H1 (cell line): ENCODE measurements at regions not wholly inside any gene's neighbourhood (a gene's known extent, or its start where the extent isn't known, plus 50 kb on each side); places are given as distances from the start of the nearest gene placed in this dataset.

Source experiments
- CTCF ChIA-PET: fragments of 300-600 bp; sonication (Branson Sonifier 250); formaldehyde crosslinking; loops from one replicate; lab custom pipeline; 2021; ENCODE audit not compliant: partially characterized antibody; lab: Charles Lee
- POLR2A ChIA-PET: fragments of 300-600 bp; sonication (Branson Sonifier 250); formaldehyde crosslinking; loops from one replicate; lab custom pipeline; 2021; ENCODE audit warnings: inconsistent platforms; ENCODE audit not compliant: partially characterized antibody; lab: Charles Lee
- DNase-seq, 2 experiments: peaks; one replicate each; pipeline versions ENCODE4 v3.0.0 to v3.0.0-alpha.2; 2010 to 2022; ENCODE audit warnings: low spot score in 2 of 2, low read depth in 1 of 2, mixed read lengths in 1 of 2
- FAIRE-seq: peaks from 2 replicates; lab custom pipeline; 2011; peaks lifted over from hg19 to GRCh38; lab: Jason Lieb, UNC
- H2AFZ ChIP-seq: 2 replicates; pipeline ENCODE4 v1.8.1; 2012; ENCODE audit warnings: low read length, inconsistent platforms
- H2AK5ac ChIP-seq: 2 replicates; pipeline ENCODE4 v1.6.1; 2013; ENCODE audit warnings: low read depth, low read length
- H2BK120ac ChIP-seq: replicated peaks from 2 replicates; pipeline ENCODE3; 2013; ENCODE audit warnings: low read depth, low read length, inconsistent platforms
- H2BK12ac ChIP-seq: 2 replicates; pipeline ENCODE4 v1.6.1; 2013; ENCODE audit warnings: low read depth, low read length
- H2BK15ac ChIP-seq: 2 replicates; pipeline ENCODE4 v1.6.1; 2013; ENCODE audit warnings: low read length
- H2BK20ac ChIP-seq: 2 replicates; pipeline ENCODE4 v1.6.1; 2013; ENCODE audit warnings: low read length
- H2BK5ac ChIP-seq: 2 replicates; pipeline ENCODE4 v1.6.1; 2013; ENCODE audit warnings: low read depth, low read length
- H3K14ac ChIP-seq: 2 replicates; pipeline ENCODE4 v1.6.1; 2013; ENCODE audit warnings: inconsistent platforms; ENCODE audit not compliant: insufficient read length
- H3K18ac ChIP-seq: 2 replicates; pipeline ENCODE4 v1.6.1; 2013; ENCODE audit warnings: low read length; ENCODE audit errors: extremely low read depth
- H3K23ac ChIP-seq: 2 replicates; pipeline ENCODE4 v1.6.1; 2013; ENCODE audit warnings: inconsistent platforms; ENCODE audit not compliant: insufficient read length
- H3K23me2 ChIP-seq: 2 replicates; pipeline ENCODE4 v1.6.1; 2013; ENCODE audit warnings: low read depth, low read length
- H3K27ac ChIP-seq: 2 replicates; pipeline ENCODE4 v1.6.1; 2011; ENCODE audit warnings: low read depth, low read length, inconsistent platforms
- H3K27me3 ChIP-seq, 4 experiments: replicated peaks in 1 of 4; 1 replicate in 1 of 4; 2 replicates in 3 of 4; pipeline versions ENCODE4 v1.6.1 to v1.8.1; 2011 to 2013; ENCODE audit warnings: low read length in 3 of 4, mild to moderate bottlenecking in 3 of 4, inconsistent platforms in 2 of 4, mixed read lengths in 2 of 4, moderate library complexity in 1 of 4; ENCODE audit not compliant: control insufficient read depth in 3 of 4, insufficient read depth in 3 of 4; ENCODE audit errors: extremely low read depth in 1 of 4
- H3K36me3 ChIP-seq, 4 experiments: 2 replicates each; pipeline versions ENCODE4 v1.6.1 to v1.8.1; 2011 to 2013; ENCODE audit warnings: mild to moderate bottlenecking in 4 of 4, low read length in 3 of 4, moderate library complexity in 2 of 4, control low read depth in 1 of 4, inconsistent platforms in 1 of 4; ENCODE audit not compliant: insufficient read depth in 4 of 4, control insufficient read depth in 2 of 4
- H3K4ac ChIP-seq: replicated peaks from 2 replicates; pipeline ENCODE3; 2013; ENCODE audit warnings: low read length, low read depth, mixed read lengths, inconsistent platforms; ENCODE audit not compliant: insufficient read length
- H3K4me1 ChIP-seq, 4 experiments: replicated peaks in 1 of 4; 1 replicate in 1 of 4; 2 replicates in 3 of 4; pipeline versions ENCODE4 v1.6.1 to v1.8.1; 2011 to 2013; ENCODE audit warnings: low read length in 3 of 4, inconsistent platforms in 2 of 4, mixed read lengths in 1 of 4; ENCODE audit not compliant: insufficient read depth in 4 of 4, control insufficient read depth in 3 of 4
- H3K4me2 ChIP-seq, 2 experiments: 2 replicates each; pipeline versions ENCODE4 v1.6.1 to v1.8.1; 2011 to 2013; ENCODE audit warnings: low read depth in 2 of 2, low read length in 2 of 2, control low read depth in 1 of 2, inconsistent platforms in 1 of 2, mild to moderate bottlenecking in 1 of 2; ENCODE audit not compliant: insufficient read depth in 1 of 2
- H3K4me3 ChIP-seq, 4 experiments: fragments of 200-600, 300-600 bp in 1 of 4; sonication (generic), shearing (Covaris generic), sonication (Bioruptor Twin) in 1 of 4; 2 replicates each; pipeline versions ENCODE4 v1.5.1 to v1.8.1; 2011 to 2016; ENCODE audit warnings: low read length in 4 of 4, low read depth in 3 of 4, control low read depth in 2 of 4, inconsistent platforms in 2 of 4, mild to moderate bottlenecking in 2 of 4, mixed read lengths in 1 of 4, moderate library complexity in 1 of 4; ENCODE audit not compliant: insufficient read depth in 2 of 4; ENCODE audit errors: extremely low read depth in 1 of 4
- H3K56ac ChIP-seq: replicated peaks from 2 replicates; pipeline ENCODE3; 2013; ENCODE audit warnings: low read depth, mild to moderate bottlenecking, mixed read lengths, low read length, inconsistent platforms; ENCODE audit not compliant: insufficient read length
- H3K79me1 ChIP-seq: 2 replicates; pipeline ENCODE4 v1.6.1; 2013; ENCODE audit warnings: low read depth, low read length, control low read depth
- H3K79me2 ChIP-seq, 2 experiments: 2 replicates each; pipeline versions ENCODE4 v1.6.1 to v1.8.1; 2012 to 2013; ENCODE audit warnings: low read length in 2 of 2, mild to moderate bottlenecking in 2 of 2, inconsistent platforms in 1 of 2; ENCODE audit not compliant: insufficient read depth in 2 of 2, control insufficient read depth in 1 of 2
- H3K9ac ChIP-seq, 4 experiments: replicated peaks in 1 of 4; 1 replicate in 1 of 4; 2 replicates in 3 of 4; pipeline versions ENCODE4 v1.6.1 to v1.8.1; 2011 to 2013; ENCODE audit warnings: low read depth in 3 of 4, low read length in 3 of 4, control low read depth in 2 of 4, mild to moderate bottlenecking in 2 of 4, moderate library complexity in 2 of 4, inconsistent platforms in 1 of 4; ENCODE audit errors: extremely low read depth in 1 of 4
- H3K9me3 ChIP-seq, 2 experiments: 2 replicates each; pipeline versions ENCODE4 v1.6.1 to v1.8.1; 2012 to 2013; ENCODE audit warnings: mild to moderate bottlenecking in 2 of 2, moderate library complexity in 2 of 2, control low read depth in 1 of 2, inconsistent platforms in 1 of 2, low read depth in 1 of 2, low read length in 1 of 2, mixed read lengths in 1 of 2; ENCODE audit not compliant: insufficient read depth in 2 of 2
- H4K20me1 ChIP-seq, 2 experiments: replicated peaks in 1 of 2; 2 replicates each; pipeline versions ENCODE3 to v1.8.1; 2011 to 2013; ENCODE audit warnings: inconsistent platforms in 2 of 2, low read length in 2 of 2, mild to moderate bottlenecking in 1 of 2; ENCODE audit not compliant: insufficient read depth in 2 of 2, control insufficient read depth in 1 of 2
- H4K5ac ChIP-seq: 2 replicates; pipeline ENCODE4 v1.6.1; 2013; ENCODE audit warnings: low read length, low read depth, mixed read lengths, inconsistent platforms; ENCODE audit not compliant: insufficient read length
- H4K8ac ChIP-seq: 2 replicates; pipeline ENCODE4 v1.8.0; 2013; ENCODE audit warnings: mild to moderate bottlenecking, moderate library complexity, low read length, inconsistent platforms; ENCODE audit not compliant: insufficient read depth; ENCODE audit errors: extremely low read depth
- H4K91ac ChIP-seq: replicated peaks from 2 replicates; pipeline ENCODE3; 2013; ENCODE audit warnings: low read length, mixed read lengths, inconsistent platforms; ENCODE audit not compliant: insufficient read length
- SIN3A ChIP-seq, 2 experiments: IDR thresholded peaks in 1 of 2; conservative IDR thresholded peaks in 1 of 2; 2 replicates each; pipeline ENCODE4 v1.6.1; 2011 to 2012; ENCODE audit warnings: low read length in 2 of 2, improper control_type of control experiment in 1 of 2, low read depth in 1 of 2, mild to moderate bottlenecking in 1 of 2
- WGBS, 2 experiments: shearing (Covaris generic) in 1 of 2; methylation state at CpG; one replicate each; pipeline versions ENCODE4 v1.1.6 to v1.1.7; 2013 to 2015; ENCODE audit warnings: low lambda C conversion rate in 2 of 2, mixed read lengths in 2 of 2, inconsistent platforms in 1 of 2, low coverage in 1 of 2, missing lambda C conversion rate in 1 of 2; ENCODE audit not compliant: insufficient replicate concordance in 2 of 2, insufficient coverage in 1 of 2, insufficient read length in 1 of 2; ENCODE audit errors: extremely low coverage in 1 of 2, missing lambda C conversion rate in 1 of 2; 5-methylcytosine and 5-hydroxymethylcytosine counted together
- TF ChIP-seq, protein P1 (sequence below): IDR thresholded peaks from 2 replicates; pipeline ENCODE4 v1.6.1; 2011; ENCODE audit warnings: low read depth, mild to moderate bottlenecking, low read length; ENCODE audit not compliant: insufficient read depth

DNA sequence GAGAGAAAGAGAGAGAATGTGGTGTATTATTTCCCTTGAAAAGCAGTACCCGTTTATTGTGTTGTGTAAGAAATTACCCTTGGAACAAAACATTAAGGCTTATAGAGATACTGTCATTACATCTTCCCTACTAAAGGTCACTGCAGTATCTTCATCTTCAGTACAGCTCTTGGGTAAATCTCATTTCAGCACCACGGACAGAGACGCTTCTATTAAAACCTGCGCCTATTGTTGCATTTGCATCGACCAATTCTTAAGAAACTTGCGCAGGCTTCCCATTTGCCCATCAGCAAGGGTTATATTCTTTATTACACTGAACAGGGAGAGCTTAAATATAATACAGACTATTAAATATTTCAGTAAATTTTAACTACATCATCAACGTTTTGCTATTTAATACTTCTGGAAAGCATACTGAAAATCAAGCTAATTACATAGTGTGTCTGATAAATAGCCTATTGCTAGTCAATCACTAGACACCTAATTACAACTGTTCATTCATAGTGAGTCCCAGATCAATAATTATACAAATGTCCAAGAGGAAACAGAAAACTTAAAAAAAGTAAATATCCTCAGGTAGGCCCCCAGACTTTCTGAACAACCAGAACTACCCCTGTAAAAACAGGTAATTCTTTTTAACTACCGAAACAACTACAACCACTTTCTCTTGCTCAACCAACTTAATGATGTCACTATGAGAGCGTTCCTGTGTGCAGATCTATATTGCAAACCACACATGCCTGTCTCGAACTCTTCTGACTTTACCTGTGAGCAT, 350.6 kb downstream of the LIG4 start:
- H3K14ac ChIP-seq = no peak overlapping the region
- H3K79me2 ChIP-seq = peaks cover 0 to 10% of the 10 kb centered on the region in 2 experiments; a peak in 2 of 4 replicates
- H2AFZ ChIP-seq = no peak overlapping the region
- H4K91ac ChIP-seq = no peak overlapping the region
- no peak overlapping the region for H3K27ac ChIP-seq
- 50% methylated on average over 10 of the region's 10 CpGs; no CpG with 5 or more reads in 1 of the 2 experiments for WGBS, 2 experiments
- CTCF ChIA-PET = interaction anchor here (1.4 kb wide), 1 partner anchor 291 kb away, joined by 6 read pairs; no protein-coding TSS in a partner anchor
- no peak overlapping the region for H2AK5ac ChIP-seq
- peak overlapping the region; percentile 90 to 98 for H3K4me2 ChIP-seq
- H3K9ac ChIP-seq = no peak overlapping the region
- H3K36me3 ChIP-seq = no peaks in the 10 kb centered on the region
- no peaks in the 10 kb centered on the region for H3K79me1 ChIP-seq
- H4K20me1 ChIP-seq = peaks cover 4 to 9% of the 10 kb centered on the region in 2 experiments
- H2BK20ac ChIP-seq = no peak overlapping the region
- H2BK120ac ChIP-seq = no peak overlapping the region
- H2BK15ac ChIP-seq = no peak overlapping the region
- no peak for FAIRE-seq
- no peak overlapping the region for H4K5ac ChIP-seq
- H3K4me3 ChIP-seq = peak overlapping the region in 3 of 4 experiments; percentile 19 to 85 (median 75); a peak in 4 of 8 replicates
- H3K18ac ChIP-seq = no peak overlapping the region
- no peak overlapping the region for H2BK5ac ChIP-seq
- no peak for DNase-seq
- peaks cover 18% of the 10 kb centered on the region for H3K23me2 ChIP-seq
- peaks cover 0 to 5% (median 0%) of the 10 kb centered on the region in 4 experiments; a peak in 4 of 7 replicates for H3K4me1 ChIP-seq
- H2BK12ac ChIP-seq = no peak overlapping the region
- no peak overlapping the region for H3K56ac ChIP-seq
- no peak overlapping the region for H3K23ac ChIP-seq
- H3K9me3 ChIP-seq = no peaks in the 10 kb centered on the region
- POLR2A ChIA-PET = no interaction called here
- peaks cover 0 to 36% (median 20%) of the 10 kb centered on the region in 4 experiments; a peak in 6 of 7 replicates for H3K27me3 ChIP-seq
- H4K8ac ChIP-seq = no peak overlapping the region
- H3K4ac ChIP-seq = no peak overlapping the region
- TF ChIP-seq SIN3A (conservative IDR thresholded peaks at IDR 0.05 in 1 of 2, IDR thresholded peaks at IDR 0.05 in 1 of 2; ENCODE audit: low read depth in 1 of 2, low read length in 2 of 2) = peak in 1 of 2 experiments; percentile 81; a peak in 2 of 4 replicates
- TF ChIP-seq, protein P1, sequence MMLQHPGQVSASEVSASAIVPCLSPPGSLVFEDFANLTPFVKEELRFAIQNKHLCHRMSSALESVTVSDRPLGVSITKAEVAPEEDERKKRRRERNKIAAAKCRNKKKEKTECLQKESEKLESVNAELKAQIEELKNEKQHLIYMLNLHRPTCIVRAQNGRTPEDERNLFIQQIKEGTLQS = no peak
